GM12878 (cell line): ENCODE measurements at regions not wholly inside any gene's neighbourhood (a gene's known extent, or its start where the extent isn't known, plus 50 kb on each side); places are given as distances from the start of the nearest gene placed in this dataset.

Experiments used
- ATAC-seq: fragments of 200-7000 bp; cut with Tn5 transposase; 3 replicates; pipeline ENCODE4 v1.9.1; 2020; ENCODE audit warnings: mild to moderate bottlenecking, moderate library complexity
- BruUV-seq: library from RNA; stranded (reverse); fragments of 400-500 nt; replicated peaks from 2 replicates; lab custom pipeline; 2021; lab: Mats Ljungman, UMichigan
- CTCF ChIA-PET: fragments of 300-600 bp; sonication (Branson Sonifier 250); formaldehyde crosslinking; extraction: SDS; loops from one replicate; lab custom pipeline; 2021; ENCODE audit warnings: inconsistent platforms; lab: Yijun Ruan, JAX
- POLR2A ChIA-PET: fragments of 350-600 bp; formaldehyde crosslinking; extraction: SDS; loops from one replicate; lab custom pipeline; 2021; ENCODE audit warnings: inconsistent platforms; lab: Charles Lee
- RAD21 ChIA-PET: fragments of 300-600 bp; sonication (Branson Sonifier 250); formaldehyde crosslinking; loops from one replicate; lab custom pipeline; 2023; ENCODE audit warnings: antibody characterized with exemption; ENCODE audit not compliant: unreplicated experiment; lab: Charles Lee
- SMC1A ChIA-PET: fragments of 300-600 bp; sonication (Branson Sonifier 250); formaldehyde crosslinking; loops from one replicate; lab custom pipeline; 2023; ENCODE audit not compliant: unreplicated experiment, uncharacterized antibody; lab: Charles Lee
- DNase-seq: peaks from one replicate; pipeline ENCODE4 v3.0.0-alpha.2; 2011; ENCODE audit warnings: low read depth, low spot score
- FAIRE-seq: peaks from 3 replicates; lab custom pipeline; 2011; peaks lifted over from hg19 to GRCh38; lab: Jason Lieb, UNC
- H2AFZ ChIP-seq: 2 replicates; pipeline ENCODE4 v1.6.0; 2011; ENCODE audit warnings: low read depth, low read length, control low read depth; ENCODE audit not compliant: control insufficient read depth
- H3K27ac ChIP-seq: 2 replicates; pipeline ENCODE4 v1.5.1; 2011; ENCODE audit warnings: control low read depth; ENCODE audit not compliant: control insufficient read depth, insufficient read depth
- H3K27me3 ChIP-seq, 2 experiments: replicated peaks in 1 of 2; 2 replicates each; pipeline versions ENCODE4 v1.6.0 to v1.6.1; 2011; ENCODE audit warnings: low read length in 1 of 2; ENCODE audit not compliant: control insufficient read depth in 2 of 2, insufficient read depth in 2 of 2
- H3K36me3 ChIP-seq, 2 experiments: 2 replicates each; pipeline ENCODE4 v1.5.1; 2011; ENCODE audit warnings: low read length in 1 of 2; ENCODE audit not compliant: control insufficient read depth in 2 of 2, insufficient read depth in 2 of 2
- H3K4me1 ChIP-seq: 2 replicates; pipeline ENCODE4 v1.6.1; 2011; ENCODE audit warnings: mild to moderate bottlenecking, low read length, moderate library complexity, mixed read lengths; ENCODE audit not compliant: control insufficient read depth, insufficient read depth
- H3K4me2 ChIP-seq: 2 replicates; pipeline ENCODE4 v1.6.0; 2011; ENCODE audit warnings: control low read depth; ENCODE audit not compliant: control insufficient read depth, insufficient read depth
- H3K4me3 ChIP-seq: fragments of 200-600 bp; sonication (generic); 2 replicates; pipeline ENCODE4 v1.5.1; 2016
- H3K79me2 ChIP-seq: 2 replicates; pipeline ENCODE4 v1.6.0; 2011; ENCODE audit warnings: low read length; ENCODE audit not compliant: control insufficient read depth, insufficient read depth
- H3K9ac ChIP-seq: 2 replicates; pipeline ENCODE4 v1.8.0; 2011; ENCODE audit warnings: low read length, control low read depth, mixed read lengths; ENCODE audit not compliant: control insufficient read depth, insufficient read depth
- H3K9me3 ChIP-seq: replicated peaks from 3 replicates; pipeline ENCODE4 v1.5.1; 2011; ENCODE audit warnings: mild to moderate bottlenecking, low read length; ENCODE audit not compliant: control insufficient read depth, insufficient read depth
- H4K20me1 ChIP-seq: 2 replicates; pipeline ENCODE4 v1.6.0; 2011; ENCODE audit not compliant: control insufficient read depth, insufficient read depth
- CBFB ChIP-seq: IDR thresholded peaks from 2 replicates; pipeline ENCODE4 v1.6.1; 2016; ENCODE audit warnings: antibody characterized with exemption, low read depth
- CBX5 ChIP-seq: sonication (generic); IDR thresholded peaks from 2 replicates; pipeline ENCODE4 v1.6.1; 2016; ENCODE audit warnings: low read depth, moderate library complexity, mild to moderate bottlenecking, inconsistent platforms
- CHD2 ChIP-seq: IDR thresholded peaks from 2 replicates; pipeline ENCODE4 v1.6.1; 2011; ENCODE audit warnings: low read depth, low read length, improper control_type of control experiment, borderline replicate concordance
- DPF2 ChIP-seq: fragments of 450-650 bp; IDR thresholded peaks from 2 replicates; pipeline ENCODE4 v1.6.1; 2017; ENCODE audit warnings: mild to moderate bottlenecking
- ESRRA ChIP-seq: IDR thresholded peaks from 2 replicates; pipeline ENCODE4 v1.6.1; 2012; ENCODE audit warnings: mild to moderate bottlenecking, low read length, improper control_type of control experiment
- FOS ChIP-seq: IDR thresholded peaks from 3 replicates; pipeline ENCODE4 v1.6.1; 2011; ENCODE audit warnings: borderline replicate concordance; ENCODE audit not compliant: insufficient read length; ENCODE audit errors: extremely low read depth
- JUNB ChIP-seq: IDR thresholded peaks from 2 replicates; pipeline ENCODE4 v1.6.1; 2016; ENCODE audit warnings: antibody characterized with exemption, mild to moderate bottlenecking
- KDM1A ChIP-seq: fragments of 200-600 bp; sonication (generic); IDR thresholded peaks from 2 replicates; pipeline ENCODE4 v1.6.1; 2016; ENCODE audit warnings: borderline replicate concordance
- KLF5 ChIP-seq: fragments of 450-650 bp; IDR thresholded peaks from 2 replicates; pipeline ENCODE4 v1.6.1; 2014; ENCODE audit warnings: mild to moderate bottlenecking; ENCODE audit not compliant: partially characterized antibody
- LARP7 ChIP-seq: fragments of 450-650 bp; IDR thresholded peaks from 2 replicates; pipeline ENCODE4 v1.6.1; 2017; ENCODE audit warnings: mild to moderate bottlenecking
- NRF1 ChIP-seq: conservative IDR thresholded peaks from 2 replicates; pipeline ENCODE4 v1.6.1; 2011; ENCODE audit warnings: mild to moderate bottlenecking, low read depth, low read length, improper control_type of control experiment
- SIN3A ChIP-seq: IDR thresholded peaks from 2 replicates; pipeline ENCODE4 v1.6.1; 2012; ENCODE audit warnings: low read depth, low read length, improper control_type of control experiment
- ZNF207 ChIP-seq: fragments of 450-650 bp; IDR thresholded peaks from 2 replicates; pipeline ENCODE4 v1.6.1; 2014; ENCODE audit warnings: antibody characterized with exemption, mild to moderate bottlenecking, borderline replicate concordance
- in situ Hi-C: fragments of 300-500 bp; cut with MboI; formaldehyde crosslinking; loops from 9 replicates; pipeline ENCODE4 v1.14.3; 2018; ENCODE audit warnings: mixed read lengths
- intact Hi-C: fragments of 100-400 bp; cut with micrococcal nuclease; formaldehyde crosslinking; loops from one replicate; pipeline ENCODE4 v1.14.2; 2022; ENCODE audit not compliant: unreplicated experiment
- TF ChIP-seq, protein P1 (sequence below): fragments of 450-650 bp; IDR thresholded peaks from 2 replicates; pipeline ENCODE4 v1.6.1; 2017; ENCODE audit warnings: antibody characterized with exemption, mild to moderate bottlenecking, moderate library complexity
- TF ChIP-seq, protein P2 (sequence below): fragments of 150-350 bp; IDR thresholded peaks from 2 replicates; pipeline ENCODE4 v1.6.1; 2016; ENCODE audit warnings: low read depth, low read length
- TF ChIP-seq, protein P3 (sequence below): IDR thresholded peaks from 2 replicates; pipeline ENCODE4 v1.6.1; 2012; ENCODE audit warnings: low read depth, low read length, improper control_type of control experiment

DNA sequence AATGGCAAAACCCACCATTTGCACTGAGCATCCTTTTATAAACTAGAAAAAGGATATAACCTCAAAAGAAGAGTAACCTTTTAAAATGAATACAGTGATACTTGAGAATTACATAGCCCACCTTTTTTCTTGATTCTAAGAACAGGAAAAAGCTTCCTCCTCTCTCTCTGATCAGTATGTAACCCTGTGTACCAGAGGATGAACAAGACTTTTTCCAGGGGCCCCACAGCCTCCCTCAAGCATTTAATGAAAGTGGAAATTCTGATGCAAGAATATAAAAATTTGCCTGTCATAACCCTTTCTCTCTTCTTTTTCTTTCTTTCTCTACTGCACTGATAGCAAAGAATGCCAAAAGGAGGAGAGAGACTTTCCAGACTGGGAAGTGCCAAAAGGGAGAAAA lies 64.2 kb upstream of the BTN3A2 start:
- H2AFZ ChIP-seq: no peak overlapping the region

More for the DNA sequence above, 64.2 kb upstream of the BTN3A2 start:
- no peak overlapping the region for H3K4me2 ChIP-seq
- TF ChIP-seq CBFB: no peak
- TF ChIP-seq SIN3A: no peak
- TF ChIP-seq CBX5: no peak
- no peak for TF ChIP-seq ESRRA
- TF ChIP-seq DPF2: no peak
- no peak for TF ChIP-seq KDM1A
- no peak for TF ChIP-seq ZNF207
- no peak for TF ChIP-seq FOS
- no peak for TF ChIP-seq NRF1
- TF ChIP-seq, protein P1, sequence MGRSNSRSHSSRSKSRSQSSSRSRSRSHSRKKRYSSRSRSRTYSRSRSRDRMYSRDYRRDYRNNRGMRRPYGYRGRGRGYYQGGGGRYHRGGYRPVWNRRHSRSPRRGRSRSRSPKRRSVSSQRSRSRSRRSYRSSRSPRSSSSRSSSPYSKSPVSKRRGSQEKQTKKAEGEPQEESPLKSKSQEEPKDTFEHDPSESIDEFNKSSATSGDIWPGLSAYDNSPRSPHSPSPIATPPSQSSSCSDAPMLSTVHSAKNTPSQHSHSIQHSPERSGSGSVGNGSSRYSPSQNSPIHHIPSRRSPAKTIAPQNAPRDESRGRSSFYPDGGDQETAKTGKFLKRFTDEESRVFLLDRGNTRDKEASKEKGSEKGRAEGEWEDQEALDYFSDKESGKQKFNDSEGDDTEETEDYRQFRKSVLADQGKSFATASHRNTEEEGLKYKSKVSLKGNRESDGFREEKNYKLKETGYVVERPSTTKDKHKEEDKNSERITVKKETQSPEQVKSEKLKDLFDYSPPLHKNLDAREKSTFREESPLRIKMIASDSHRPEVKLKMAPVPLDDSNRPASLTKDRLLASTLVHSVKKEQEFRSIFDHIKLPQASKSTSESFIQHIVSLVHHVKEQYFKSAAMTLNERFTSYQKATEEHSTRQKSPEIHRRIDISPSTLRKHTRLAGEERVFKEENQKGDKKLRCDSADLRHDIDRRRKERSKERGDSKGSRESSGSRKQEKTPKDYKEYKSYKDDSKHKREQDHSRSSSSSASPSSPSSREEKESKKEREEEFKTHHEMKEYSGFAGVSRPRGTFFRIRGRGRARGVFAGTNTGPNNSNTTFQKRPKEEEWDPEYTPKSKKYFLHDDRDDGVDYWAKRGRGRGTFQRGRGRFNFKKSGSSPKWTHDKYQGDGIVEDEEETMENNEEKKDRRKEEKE: no peak
- TF ChIP-seq CHD2: no peak
- TF ChIP-seq, protein P2, sequence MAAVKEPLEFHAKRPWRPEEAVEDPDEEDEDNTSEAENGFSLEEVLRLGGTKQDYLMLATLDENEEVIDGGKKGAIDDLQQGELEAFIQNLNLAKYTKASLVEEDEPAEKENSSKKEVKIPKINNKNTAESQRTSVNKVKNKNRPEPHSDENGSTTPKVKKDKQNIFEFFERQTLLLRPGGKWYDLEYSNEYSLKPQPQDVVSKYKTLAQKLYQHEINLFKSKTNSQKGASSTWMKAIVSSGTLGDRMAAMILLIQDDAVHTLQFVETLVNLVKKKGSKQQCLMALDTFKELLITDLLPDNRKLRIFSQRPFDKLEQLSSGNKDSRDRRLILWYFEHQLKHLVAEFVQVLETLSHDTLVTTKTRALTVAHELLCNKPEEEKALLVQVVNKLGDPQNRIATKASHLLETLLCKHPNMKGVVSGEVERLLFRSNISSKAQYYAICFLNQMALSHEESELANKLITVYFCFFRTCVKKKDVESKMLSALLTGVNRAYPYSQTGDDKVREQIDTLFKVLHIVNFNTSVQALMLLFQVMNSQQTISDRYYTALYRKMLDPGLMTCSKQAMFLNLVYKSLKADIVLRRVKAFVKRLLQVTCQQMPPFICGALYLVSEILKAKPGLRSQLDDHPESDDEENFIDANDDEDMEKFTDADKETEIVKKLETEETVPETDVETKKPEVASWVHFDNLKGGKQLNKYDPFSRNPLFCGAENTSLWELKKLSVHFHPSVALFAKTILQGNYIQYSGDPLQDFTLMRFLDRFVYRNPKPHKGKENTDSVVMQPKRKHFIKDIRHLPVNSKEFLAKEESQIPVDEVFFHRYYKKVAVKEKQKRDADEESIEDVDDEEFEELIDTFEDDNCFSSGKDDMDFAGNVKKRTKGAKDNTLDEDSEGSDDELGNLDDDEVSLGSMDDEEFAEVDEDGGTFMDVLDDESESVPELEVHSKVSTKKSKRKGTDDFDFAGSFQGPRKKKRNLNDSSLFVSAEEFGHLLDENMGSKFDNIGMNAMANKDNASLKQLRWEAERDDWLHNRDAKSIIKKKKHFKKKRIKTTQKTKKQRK: no peak
- no peak for TF ChIP-seq JUNB
- TF ChIP-seq KLF5: no peak
- TF ChIP-seq, protein P3, sequence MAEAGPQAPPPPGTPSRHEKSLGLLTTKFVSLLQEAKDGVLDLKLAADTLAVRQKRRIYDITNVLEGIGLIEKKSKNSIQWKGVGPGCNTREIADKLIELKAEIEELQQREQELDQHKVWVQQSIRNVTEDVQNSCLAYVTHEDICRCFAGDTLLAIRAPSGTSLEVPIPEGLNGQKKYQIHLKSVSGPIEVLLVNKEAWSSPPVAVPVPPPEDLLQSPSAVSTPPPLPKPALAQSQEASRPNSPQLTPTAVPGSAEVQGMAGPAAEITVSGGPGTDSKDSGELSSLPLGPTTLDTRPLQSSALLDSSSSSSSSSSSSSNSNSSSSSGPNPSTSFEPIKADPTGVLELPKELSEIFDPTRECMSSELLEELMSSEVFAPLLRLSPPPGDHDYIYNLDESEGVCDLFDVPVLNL: no peak
- no peak for TF ChIP-seq LARP7
- H3K79me2 ChIP-seq: no peaks in the 10 kb centered on the region
- ATAC-seq (no peak), DNase-seq (no peak), FAIRE-seq (no peak)
- H4K20me1 ChIP-seq: no peaks in the 10 kb centered on the region
- no peaks in the 10 kb centered on the region for H3K9me3 ChIP-seq
- no peak overlapping the region for H3K27ac ChIP-seq
- H3K4me1 ChIP-seq: peaks cover 4% of the 10 kb centered on the region
- BruUV-seq: no TSS peak
- intact Hi-C loops (no loop called here), in situ Hi-C loops (no loop called here)
- no peak overlapping the region for H3K9ac ChIP-seq
- ChIA-PET RAD21 (interaction anchor here (2.0 kb wide), 1 partner anchor 8 kb away, joined by 8 read pairs; no protein-coding TSS in a partner anchor), SMC1A (interaction anchor here (1.1 to 1.8 kb wide), 2 partner anchors 9 to 16 kb away, joined by 3 to 4 read pairs; a partner anchor contains a TSS), POLR2A (interaction anchor here (0.5 to 1.3 kb wide), 2 partner anchors 26 to 71 kb away, joined by 3 to 5 read pairs; no protein-coding TSS in a partner anchor), CTCF (no interaction called here)
- no peaks in the 10 kb centered on the region for H3K36me3 ChIP-seq
- no peaks in the 10 kb centered on the region for H3K27me3 ChIP-seq
- no peak overlapping the region for H3K4me3 ChIP-seq
